ENCODE measurements at regions not wholly inside any gene's neighbourhood (a gene's known extent, or its start where the extent isn't known, plus 50 kb on each side); places are given as distances from the start of the nearest gene placed in this dataset.
"Not testable (repeated sequence)": the region's sequence is repeated elsewhere in the genome, so short reads cannot be mapped to it uniquely, and the experiment has no call there.

- intact Hi-C loops (cut with micrococcal nuclease): no loop called here
Measured at GRCh38 chr5:18526792-18527405, 892.6 kb downstream of the TAF11L14 start.

GRCh38 chr5:18533137-18533536 lies 898.9 kb downstream of the TAF11L14 start:
- intact Hi-C loops (cut with micrococcal nuclease): no loop called here

GRCh38 chr5:18534119-18534518 lies 899.9 kb downstream of the TAF11L14 start:
- intact Hi-C loops (cut with micrococcal nuclease): no loop called here

DNA sequence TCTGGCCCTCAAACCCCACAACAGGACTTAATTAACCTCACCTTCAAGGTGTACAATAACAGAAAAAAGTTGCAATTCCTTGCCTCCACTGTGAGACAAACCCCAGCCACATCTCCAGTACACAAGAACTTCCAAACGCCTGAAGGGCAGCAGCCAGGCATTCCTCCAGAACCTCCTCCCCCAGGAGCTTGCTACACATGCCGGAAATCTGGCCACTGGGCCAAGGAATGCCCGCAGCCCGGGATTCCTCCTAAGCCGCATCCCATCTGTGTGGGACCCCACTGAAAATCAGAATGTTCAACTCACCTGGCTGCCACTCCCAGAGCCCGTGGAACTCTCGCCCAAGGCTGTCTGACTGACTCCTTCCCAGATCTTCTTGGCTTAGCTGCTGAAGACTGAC lies 901.5 kb downstream of the TAF11L14 start:
- intact Hi-C loops (cut with micrococcal nuclease): not testable (repeated sequence)

DNA sequence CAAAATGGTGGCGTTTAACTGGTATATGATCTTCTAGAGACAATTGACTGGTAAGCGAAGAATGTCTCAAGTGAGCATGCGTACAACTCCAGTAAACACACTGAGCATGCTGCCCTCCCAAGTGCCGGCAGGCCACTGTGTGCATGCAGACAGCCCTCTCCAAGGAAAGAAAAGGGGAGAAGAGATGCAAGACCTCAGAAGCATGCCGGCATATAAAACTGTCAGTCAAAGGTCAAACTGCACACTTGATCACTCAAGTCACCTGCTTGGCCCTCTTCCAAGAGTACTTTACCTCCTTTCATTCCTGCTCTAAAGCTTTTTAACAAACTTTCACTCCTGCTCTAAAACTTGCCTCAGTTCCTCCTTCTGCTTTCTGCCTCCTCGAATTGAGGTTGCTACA lies 910.2 kb downstream of the TAF11L14 start:
- intact Hi-C loops (cut with micrococcal nuclease): no loop called here

DNA sequence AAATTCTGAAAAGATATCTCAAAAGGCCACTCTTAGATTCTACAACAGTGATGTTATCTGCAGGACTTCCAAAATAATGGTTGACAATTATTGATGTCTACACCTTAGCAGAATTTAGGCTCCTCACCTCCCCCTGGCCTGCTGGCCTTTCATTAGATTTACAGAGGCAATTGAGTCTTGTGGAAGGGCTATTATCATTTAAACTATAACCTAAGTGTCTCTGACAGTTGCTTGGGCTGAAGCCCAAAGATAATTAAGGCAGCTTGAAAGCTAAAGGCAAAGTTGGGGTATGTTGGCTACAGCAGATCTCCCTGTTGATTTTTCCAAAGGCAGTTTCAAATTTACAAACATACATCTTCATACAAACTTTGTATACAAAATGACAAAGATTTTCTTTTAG lies 912.3 kb downstream of the TAF11L14 start:
- intact Hi-C loops (cut with micrococcal nuclease): no loop called here

DNA sequence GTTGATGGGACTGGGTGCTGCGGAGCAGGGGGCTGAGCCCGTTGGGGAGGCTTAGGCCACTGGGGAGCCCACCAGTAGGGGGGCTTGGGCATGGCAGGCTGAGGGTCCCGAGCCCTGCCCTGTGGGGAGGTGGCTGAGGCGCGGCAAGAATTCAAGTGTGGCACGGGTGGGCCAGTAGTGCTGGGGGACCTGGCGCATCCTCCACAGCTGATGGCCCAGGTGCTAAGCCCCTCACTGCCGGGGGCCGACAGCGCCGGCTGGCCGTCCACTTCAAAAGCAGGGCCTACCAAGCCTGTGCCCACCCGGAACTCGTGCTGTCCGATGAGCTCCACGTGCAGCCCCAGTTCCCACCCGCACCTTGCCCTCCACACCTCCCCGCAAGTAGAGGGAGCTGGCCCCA lies 917.5 kb downstream of the TAF11L14 start:
- intact Hi-C loops (cut with micrococcal nuclease): no loop called here

DNA sequence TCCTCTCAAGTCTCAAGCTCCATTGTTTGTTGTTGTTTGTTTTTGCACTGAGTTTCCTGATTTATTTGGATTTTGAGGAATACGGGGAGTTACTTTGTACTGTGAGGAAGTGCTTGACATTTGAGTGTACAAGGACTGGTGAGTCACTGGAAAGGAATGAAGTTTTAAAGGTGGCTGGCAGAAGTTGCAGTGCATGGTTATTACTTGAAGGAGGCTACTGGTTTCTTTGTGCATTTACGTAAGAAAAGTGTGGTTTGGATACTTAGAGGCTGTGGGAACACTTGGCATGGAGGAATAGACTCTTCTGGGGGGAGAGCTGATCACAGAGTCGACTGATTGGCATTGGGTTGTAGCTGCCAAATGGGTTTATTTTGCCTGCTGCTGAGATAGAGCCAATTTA lies 919.0 kb downstream of the TAF11L14 start:
- intact Hi-C loops (cut with micrococcal nuclease): no loop called here

DNA sequence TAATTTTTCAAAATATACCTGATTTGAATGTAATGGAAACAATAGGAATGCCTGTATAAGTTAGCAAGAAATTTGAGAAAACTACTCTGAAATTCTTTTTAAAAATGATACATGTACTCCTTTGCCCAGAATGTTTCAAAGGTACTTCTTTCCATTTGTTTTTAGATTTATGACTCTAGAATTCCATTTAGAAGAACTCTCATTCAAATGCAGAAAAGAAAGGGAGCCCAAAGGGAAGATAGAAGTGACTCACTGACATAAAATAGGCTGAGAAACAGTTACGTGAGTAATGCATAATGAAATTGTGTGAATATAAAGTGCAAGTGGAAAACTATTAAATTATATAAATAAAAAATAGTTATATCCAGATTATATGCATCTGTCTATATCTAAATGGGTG lies 926.3 kb downstream of the TAF11L14 start:
- intact Hi-C loops (cut with micrococcal nuclease): no loop called here

DNA sequence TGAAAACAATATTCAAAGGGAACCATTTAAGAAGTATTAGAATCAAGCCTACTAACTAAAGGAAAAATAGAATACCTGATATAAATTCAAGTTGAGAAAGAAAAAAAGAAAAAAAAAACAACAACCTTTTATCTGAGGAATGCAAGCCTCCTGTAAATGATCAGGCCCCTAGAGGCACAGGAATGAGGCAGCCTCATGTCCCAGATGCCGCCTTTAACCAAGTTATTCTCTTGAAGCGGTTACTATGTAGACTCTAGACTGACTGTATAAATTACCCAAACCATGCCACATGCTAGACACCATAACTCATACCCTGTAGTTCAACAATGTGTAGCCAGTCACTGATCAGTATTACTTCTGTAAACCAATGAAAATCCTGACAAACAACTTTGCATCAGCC lies 929.6 kb downstream of the TAF11L14 start:
- intact Hi-C loops (cut with micrococcal nuclease): no loop called here

DNA sequence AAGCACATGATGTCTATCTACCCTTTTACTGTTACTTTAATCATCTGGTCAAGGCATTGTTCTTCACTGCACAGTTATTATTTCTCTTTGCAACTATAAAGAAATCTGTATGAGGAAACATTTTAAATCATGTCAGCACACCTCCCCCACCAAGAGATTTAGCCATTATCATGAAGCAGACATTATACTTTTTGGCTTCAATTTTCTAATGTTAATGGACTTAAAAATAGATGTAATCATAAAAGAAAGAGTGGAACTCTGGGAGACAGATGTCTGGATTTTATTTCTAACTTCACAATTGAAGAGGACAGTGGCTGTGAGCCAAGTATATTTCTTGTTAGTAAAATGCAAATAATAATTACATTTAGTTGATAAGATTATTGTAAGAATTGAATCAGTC lies 932.4 kb downstream of the TAF11L14 start:
- intact Hi-C loops (cut with micrococcal nuclease): no loop called here

GRCh38 chr5:18576586-18576985 lies 942.3 kb downstream of the TAF11L14 start:
- intact Hi-C loops (cut with micrococcal nuclease): no loop called here

DNA sequence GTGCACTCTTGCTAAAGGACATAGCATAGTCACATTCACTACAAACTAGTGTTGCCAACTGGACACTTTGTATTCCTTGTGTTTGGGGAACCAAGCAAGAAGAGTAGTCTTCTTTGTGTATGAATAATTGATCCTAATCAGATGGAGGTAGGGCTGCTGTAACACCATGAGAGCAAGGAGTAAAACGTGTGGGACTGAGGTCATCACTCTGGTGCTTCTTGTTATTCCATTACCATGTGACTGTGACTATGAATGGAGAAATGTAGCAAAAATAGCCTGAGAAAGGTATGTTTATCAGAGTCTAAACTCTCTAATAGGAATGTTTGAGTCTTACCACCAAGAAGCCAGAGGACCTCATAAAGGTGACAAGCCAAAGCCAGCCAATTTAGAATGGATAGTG lies 966.9 kb downstream of the TAF11L14 start:
- intact Hi-C loops (cut with micrococcal nuclease): no loop called here

- intact Hi-C loops (cut with micrococcal nuclease): no loop called here
Measured at GRCh38 chr5:18602402-18602801, 968.1 kb downstream of the TAF11L14 start.

DNA sequence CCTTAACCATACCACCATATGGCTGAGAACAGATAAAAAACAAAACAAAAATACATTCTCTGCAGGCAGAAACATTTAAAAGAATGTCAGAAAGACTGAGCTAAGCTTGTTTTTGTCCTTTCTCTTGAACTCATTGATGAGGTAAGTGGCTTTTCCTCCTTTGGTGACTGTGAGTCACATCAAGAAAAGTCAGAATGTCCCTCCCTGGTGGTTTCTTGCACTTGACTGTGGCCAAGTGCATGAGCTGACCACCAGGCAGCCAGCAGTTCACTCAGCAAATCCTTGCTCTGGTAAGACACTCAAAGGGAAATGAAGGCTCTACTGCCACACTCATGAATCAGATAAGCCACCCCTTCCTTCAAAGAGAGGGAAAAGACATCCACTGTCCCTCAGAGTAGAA lies 970.9 kb downstream of the TAF11L14 start:
- intact Hi-C loops (cut with micrococcal nuclease): no loop called here

DNA sequence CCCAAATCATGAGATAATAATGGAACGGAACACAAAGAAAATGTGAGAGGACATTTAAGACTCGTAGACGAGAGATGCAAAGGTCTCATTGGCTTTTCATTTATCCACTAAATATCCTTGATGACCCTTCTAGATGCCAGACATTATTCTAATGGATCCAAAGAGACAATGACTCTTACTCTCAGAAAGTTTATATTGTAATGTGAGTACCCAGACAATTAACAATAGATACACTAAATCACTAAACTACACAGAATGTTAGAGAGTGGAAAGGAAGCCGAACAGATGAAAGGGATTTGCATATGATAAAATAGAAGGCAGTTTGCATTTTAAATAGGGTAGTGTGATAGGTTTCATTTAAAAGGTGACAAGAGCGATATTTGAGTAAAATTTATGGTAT lies 973.3 kb downstream of the TAF11L14 start:
- intact Hi-C loops (cut with micrococcal nuclease): no loop called here

GRCh38 chr5:18617191-18617590 lies 982.9 kb downstream of the TAF11L14 start:
- intact Hi-C loops (cut with micrococcal nuclease): not testable (repeated sequence)

DNA sequence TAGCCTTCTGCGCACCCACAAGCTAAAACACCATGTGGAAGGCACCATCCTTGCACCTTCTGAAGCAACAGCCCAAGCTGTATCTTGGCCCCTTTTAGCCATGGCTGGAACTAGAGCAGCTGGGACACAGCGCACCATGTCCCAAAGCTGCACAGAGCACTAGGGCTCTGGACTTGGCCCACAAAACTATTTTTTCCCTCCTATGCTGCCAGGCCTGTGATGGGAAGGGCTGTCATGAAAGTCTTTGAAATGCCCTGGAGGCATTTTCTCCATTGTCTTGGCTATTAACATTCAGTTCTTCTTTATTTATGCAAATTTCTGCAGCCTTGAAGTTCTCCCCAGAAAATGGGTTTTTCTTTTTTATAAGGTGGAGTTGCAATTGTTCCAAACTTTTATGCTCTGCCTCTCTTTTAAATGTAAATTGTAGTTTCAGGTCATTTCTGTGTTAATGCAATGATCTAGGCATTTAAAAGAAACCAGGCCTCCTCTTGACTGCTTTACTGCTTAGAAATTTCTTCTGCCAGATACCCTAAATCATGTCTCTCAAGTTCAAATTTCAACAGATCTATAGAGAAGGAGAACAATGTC lies 996.3 kb downstream of the TAF11L14 start:
- intact Hi-C loops (cut with micrococcal nuclease): no loop called here

DNA sequence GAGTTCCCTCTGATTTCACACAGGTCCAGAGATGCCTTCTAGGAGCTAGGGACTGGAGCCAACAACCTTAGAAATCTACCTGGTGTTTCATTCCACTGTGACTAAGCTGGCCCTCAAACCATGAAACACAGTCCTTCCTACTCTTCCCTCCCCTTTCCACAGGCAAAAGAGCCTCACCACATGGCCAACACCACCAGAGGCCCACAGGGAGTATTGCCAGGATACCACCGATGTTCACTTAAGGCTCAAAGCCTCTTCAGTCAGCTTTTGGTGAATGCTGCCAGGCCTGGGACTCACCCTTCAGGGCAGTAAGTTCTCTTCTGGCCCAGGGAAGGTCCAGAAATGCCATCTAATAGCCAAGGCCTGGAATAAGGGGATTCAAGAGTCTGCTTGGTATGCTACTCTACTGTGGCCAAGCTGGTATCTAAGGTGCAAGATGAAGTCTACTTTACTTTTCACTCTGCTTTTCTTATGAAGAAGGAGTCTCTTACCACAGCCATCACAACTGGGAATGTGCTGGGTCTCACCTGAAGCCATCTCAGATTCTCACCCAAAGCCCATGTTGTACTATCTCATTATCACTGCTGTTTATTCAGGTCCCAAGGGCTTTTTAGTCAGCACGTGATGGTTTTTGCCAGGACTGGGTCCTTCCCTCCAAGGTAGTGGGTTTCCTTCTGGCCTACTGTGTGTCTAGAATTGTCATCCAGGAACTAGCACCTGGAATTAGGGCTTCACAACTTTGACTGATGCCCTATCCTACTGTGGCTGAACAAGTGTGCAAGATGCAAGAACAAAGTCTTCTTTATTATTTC lies 1018.4 kb downstream of the TAF11L14 start:
- intact Hi-C loops (cut with micrococcal nuclease): no loop called here

- intact Hi-C loops (cut with micrococcal nuclease): no loop called here
Measured at GRCh38 chr5:18653216-18653752, 1019.0 kb downstream of the TAF11L14 start.

DNA sequence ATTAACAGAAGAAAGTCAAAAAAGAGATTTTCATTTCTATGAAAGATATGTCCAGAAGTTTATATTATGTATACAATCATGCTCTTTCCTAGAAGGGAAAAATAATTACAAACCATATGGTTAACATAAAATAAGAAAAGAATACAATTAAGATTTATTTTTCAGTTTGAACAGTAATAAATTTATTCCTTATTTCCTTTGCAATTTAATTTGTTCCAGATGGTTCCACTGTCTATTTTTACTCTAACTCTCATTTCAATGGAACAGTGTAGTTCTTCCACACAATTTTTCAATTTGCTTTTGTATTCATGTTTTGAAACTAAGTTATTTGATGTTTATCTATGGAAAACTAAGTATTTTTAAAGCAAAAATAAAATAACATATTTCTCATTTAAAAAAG lies 1026.3 kb downstream of the TAF11L14 start:
- intact Hi-C loops (cut with micrococcal nuclease): no loop called here

GRCh38 chr5:18662231-18662630 lies 1028.0 kb downstream of the TAF11L14 start:
- intact Hi-C loops (cut with micrococcal nuclease): no loop called here
